CD4-positive, alpha-beta memory T cell (primary cell): ENCODE measurements at regions not wholly inside any gene's neighbourhood (a gene's known extent, or its start where the extent isn't known, plus 50 kb on each side); places are given as distances from the start of the nearest gene placed in this dataset.
"Not testable (repeated sequence)": the region's sequence is repeated elsewhere in the genome, so short reads cannot be mapped to it uniquely, and the experiment has no call there.

Source experiments
- CTCF ChIA-PET: fragments of 350-600 bp; sonication (Branson Sonifier 250); formaldehyde crosslinking; loops from one replicate; lab custom pipeline; 2021; ENCODE audit warnings: inconsistent platforms; ENCODE audit not compliant: partially characterized antibody; lab: Charles Lee
- POLR2A ChIA-PET: fragments of 350-600 bp; sonication (Branson Sonifier 250); formaldehyde crosslinking; loops from one replicate; lab custom pipeline; 2021; ENCODE audit not compliant: partially characterized antibody; lab: Charles Lee
- DNase-seq, 5 donors: peaks; one replicate each; pipeline versions ENCODE4 v3.0.0 to v3.0.0-alpha.2; 2020 to 2022; ENCODE audit warnings: mixed read lengths in 1 of 5
- H3K27ac ChIP-seq: one replicate; pipeline ENCODE4 v1.7.0; 2013; ENCODE audit warnings: low read depth, low read length
- H3K27me3 ChIP-seq: 2 replicates; pipeline ENCODE4 v1.7.0; 2013; ENCODE audit warnings: mild to moderate bottlenecking, low read length, moderate library complexity; ENCODE audit not compliant: insufficient read depth
- H3K36me3 ChIP-seq: 2 replicates; pipeline ENCODE4 v1.7.0; 2013; ENCODE audit warnings: mild to moderate bottlenecking, low read length, moderate library complexity; ENCODE audit not compliant: insufficient read depth
- H3K4me1 ChIP-seq: 2 replicates; pipeline ENCODE4 v1.7.0; 2013; ENCODE audit warnings: mild to moderate bottlenecking, low read length, moderate library complexity; ENCODE audit not compliant: insufficient read depth
- H3K4me3 ChIP-seq, 2 donors: one replicate each; pipeline ENCODE4 v1.7.0; 2013; ENCODE audit warnings: low read length in 2 of 2, mild to moderate bottlenecking in 1 of 2
- H3K9me3 ChIP-seq, 2 donors: one replicate each; pipeline ENCODE4 v1.7.0; 2013; ENCODE audit warnings: low read length in 2 of 2, control low read depth in 1 of 2; ENCODE audit not compliant: control insufficient read depth in 1 of 2
- H3K27ac Mint-ChIP-seq, 7 donors: one replicate each; pipeline ENCODE4 v1.8.0; 2020 to 2021; ENCODE audit warnings: mixed read lengths in 7 of 7, mild to moderate bottlenecking in 6 of 7, inconsistent platforms in 3 of 7, moderate library complexity in 3 of 7
- H3K27me3 Mint-ChIP-seq, 2 donors: one replicate each; pipeline ENCODE4 v1.8.0; 2020 to 2021; ENCODE audit warnings: mixed read lengths in 2 of 2
- H3K36me3 Mint-ChIP-seq, 2 donors: one replicate each; pipeline ENCODE4 v1.8.0; 2020 to 2021; ENCODE audit warnings: mixed read lengths in 2 of 2, inconsistent platforms in 1 of 2, mild to moderate bottlenecking in 1 of 2
- H3K4me1 Mint-ChIP-seq, 4 donors: one replicate each; pipeline ENCODE4 v1.8.0; 2020 to 2021; ENCODE audit warnings: mixed read lengths in 4 of 4, mild to moderate bottlenecking in 1 of 4
- H3K4me3 Mint-ChIP-seq, 8 donors: one replicate each; pipeline ENCODE4 v1.8.0; 2020 to 2021; ENCODE audit warnings: mixed read lengths in 8 of 8, mild to moderate bottlenecking in 7 of 8, moderate library complexity in 6 of 8, inconsistent platforms in 3 of 8
- H3K9me3 Mint-ChIP-seq, 8 donors: one replicate each; pipeline ENCODE4 v1.8.0; 2020 to 2021; ENCODE audit warnings: mixed read lengths in 8 of 8, mild to moderate bottlenecking in 5 of 8, inconsistent platforms in 3 of 8, moderate library complexity in 1 of 8
- intact Hi-C: fragments of 100-400 bp; cut with micrococcal nuclease; formaldehyde crosslinking; loops from one replicate; pipeline ENCODE4 v1.15.1; 2023

- H3K4me1 ChIP-seq: no peaks in the 10 kb centered on the region
- peaks cover 0 to 4% of the 10 kb centered on the region in 2 donors for H3K27me3 Mint-ChIP-seq
- no peak overlapping the region for H3K27ac Mint-ChIP-seq
- intact Hi-C loops: no loop called here
- H3K27me3 ChIP-seq: no peaks in the 10 kb centered on the region
- no peak for DNase-seq
- ChIA-PET POLR2A (no interaction called here), CTCF (interaction anchor here (1.1 kb wide), 1 partner anchor 88 kb away, joined by 3 read pairs; no protein-coding TSS in a partner anchor)
- no peak overlapping the region for H3K4me3 Mint-ChIP-seq
- H3K27ac ChIP-seq: no peak overlapping the region
- no peaks in the 10 kb centered on the region for H3K9me3 ChIP-seq
- H3K36me3 Mint-ChIP-seq: no peaks in the 10 kb centered on the region
- H3K9me3 Mint-ChIP-seq: peaks cover 0 to 20% (median 12%) of the 10 kb centered on the region in 8 donors
- H3K4me1 Mint-ChIP-seq: no peaks in the 10 kb centered on the region
- no peak overlapping the region for H3K4me3 ChIP-seq
- no peaks in the 10 kb centered on the region for H3K36me3 ChIP-seq
Observed at GRCh38 chr6:157727629-157728182, 95.3 kb upstream of the SNX9 start.

GRCh38 chr6:157728183-157728881, 94.7 kb upstream of the SNX9 start:
- intact Hi-C loops: no loop called here
- ChIA-PET CTCF (interaction anchor here (1.1 kb wide), 1 partner anchor 89 kb away, joined by 3 read pairs; no protein-coding TSS in a partner anchor), POLR2A (no interaction called here)
- no peaks in the 10 kb centered on the region for H3K36me3 Mint-ChIP-seq
- Histone ChIP-seq H3K27me3 (no peaks in the 10 kb centered on the region), H3K9me3 (no peaks in the 10 kb centered on the region), H3K4me1 (no peaks in the 10 kb centered on the region), H3K36me3 (no peaks in the 10 kb centered on the region), H3K27ac (no peak overlapping the region), H3K4me3 (no peak overlapping the region)
- H3K4me1 Mint-ChIP-seq: no peaks in the 10 kb centered on the region
- H3K4me3 Mint-ChIP-seq: no peak overlapping the region
- H3K27ac Mint-ChIP-seq: no peak overlapping the region
- peaks cover 0 to 2% of the 10 kb centered on the region in 2 donors for H3K27me3 Mint-ChIP-seq
- H3K9me3 Mint-ChIP-seq: peaks cover 0 to 20% (median 12%) of the 10 kb centered on the region in 8 donors
- DNase-seq: no peak

DNA sequence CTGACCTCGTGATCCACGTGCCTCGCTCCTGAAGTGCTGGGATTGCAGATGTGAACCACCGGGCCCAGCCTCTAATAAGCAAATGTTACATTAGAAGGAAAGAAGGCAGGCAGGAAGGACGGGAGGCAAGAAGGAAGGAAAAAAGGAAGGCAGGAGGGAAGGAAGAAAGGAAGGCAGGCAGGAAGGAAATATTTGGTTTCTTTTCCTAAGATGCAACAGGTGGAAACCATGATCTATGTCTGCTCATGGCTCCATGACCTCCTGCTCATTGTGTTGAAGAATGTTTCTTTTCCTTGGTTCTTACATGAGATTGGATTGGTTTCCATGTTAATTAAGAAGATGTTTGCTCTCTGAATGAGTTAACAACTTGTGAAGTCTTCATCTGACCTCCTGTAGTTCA, 91.8 kb upstream of the SNX9 start:
- no peaks in the 10 kb centered on the region for H3K36me3 ChIP-seq
- no peaks in the 10 kb centered on the region for H3K36me3 Mint-ChIP-seq
- H3K27ac Mint-ChIP-seq: no peak overlapping the region
- no peaks in the 10 kb centered on the region for H3K4me1 ChIP-seq
- no peak overlapping the region for H3K4me3 ChIP-seq
- no peak overlapping the region for H3K4me3 Mint-ChIP-seq
- peaks cover 1 to 2% of the 10 kb centered on the region in 2 donors for H3K27me3 Mint-ChIP-seq
- H3K27me3 ChIP-seq: no peaks in the 10 kb centered on the region
- intact Hi-C loops: no loop called here
- H3K27ac ChIP-seq: no peak overlapping the region
- H3K9me3 Mint-ChIP-seq: peaks cover 0 to 2% (median under 1%) of the 10 kb centered on the region in 8 donors
- POLR2A ChIA-PET: no interaction called here
- CTCF ChIA-PET: no interaction called here
- DNase-seq: no peak
- no peaks in the 10 kb centered on the region for H3K4me1 Mint-ChIP-seq
- H3K9me3 ChIP-seq: no peaks in the 10 kb centered on the region

DNA sequence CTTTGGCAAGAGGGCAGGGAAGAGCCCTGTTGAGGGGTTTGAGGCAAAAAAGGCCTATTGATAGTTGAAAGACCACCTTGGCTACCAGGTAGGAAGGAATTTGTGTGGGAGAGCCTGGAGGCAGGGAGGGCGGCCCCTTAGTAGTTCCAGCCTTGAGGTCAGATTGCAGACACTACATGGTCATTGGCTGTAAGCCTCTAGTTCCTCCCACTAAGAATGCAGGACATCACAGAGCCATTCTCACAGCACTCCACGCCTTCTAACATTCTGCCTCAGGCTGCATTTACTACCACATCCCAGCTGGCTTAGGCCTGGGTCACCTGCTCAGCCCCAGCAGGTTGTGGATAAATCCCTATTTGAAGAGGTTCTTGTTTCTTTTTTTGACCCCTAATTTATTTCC, 91.0 kb upstream of the SNX9 start:
- DNase-seq: no peak
- Histone ChIP-seq H3K4me3 (no peak overlapping the region), H3K9me3 (no peaks in the 10 kb centered on the region), H3K27ac (no peak overlapping the region), H3K27me3 (no peaks in the 10 kb centered on the region), H3K4me1 (no peaks in the 10 kb centered on the region), H3K36me3 (no peaks in the 10 kb centered on the region)
- H3K9me3 Mint-ChIP-seq: peaks cover 0 to 4% (median 0%) of the 10 kb centered on the region in 8 donors
- no peaks in the 10 kb centered on the region for H3K4me1 Mint-ChIP-seq
- CTCF ChIA-PET: no interaction called here
- H3K27me3 Mint-ChIP-seq: peaks cover 0 to 3% of the 10 kb centered on the region in 2 donors
- no peak overlapping the region for H3K27ac Mint-ChIP-seq
- intact Hi-C loops: no loop called here
- H3K36me3 Mint-ChIP-seq: no peaks in the 10 kb centered on the region
- no peak overlapping the region for H3K4me3 Mint-ChIP-seq
- POLR2A ChIA-PET: no interaction called here

DNA sequence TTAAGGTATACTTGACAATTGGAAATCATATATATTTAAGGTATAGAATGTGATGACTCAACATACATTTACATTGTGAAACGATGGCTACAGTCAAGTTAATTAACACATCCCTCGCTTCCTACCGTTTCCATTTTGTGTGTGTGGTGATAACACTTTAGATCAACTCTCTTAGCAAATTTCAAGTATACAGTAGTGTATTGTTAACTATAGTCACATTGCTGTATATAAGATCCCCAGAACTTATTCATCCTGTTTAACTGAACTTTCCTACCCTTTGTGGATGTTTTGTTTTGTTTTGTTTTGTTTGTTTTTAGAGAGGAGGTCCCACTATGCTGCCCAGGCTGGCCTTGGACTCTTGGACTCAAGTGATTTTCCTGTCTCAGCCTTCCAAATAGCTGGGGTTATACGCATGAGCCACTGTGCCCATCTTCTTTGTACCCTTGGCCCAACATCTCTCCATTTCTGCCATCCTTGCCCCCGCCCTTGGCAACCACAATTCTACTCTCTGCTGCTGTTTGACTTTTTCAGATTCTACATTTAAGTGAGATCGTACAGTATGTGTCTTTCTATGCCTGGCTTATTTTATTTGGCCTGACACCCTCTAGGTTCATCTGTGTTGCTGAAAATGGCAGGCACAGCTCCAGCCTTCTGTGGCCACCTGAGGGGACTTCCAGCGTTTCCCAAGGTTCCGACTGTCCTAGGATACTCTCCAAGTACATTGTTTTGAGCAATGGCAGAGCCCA, 90.5 kb upstream of the SNX9 start:
- POLR2A ChIA-PET: no interaction called here
- H3K4me1 ChIP-seq: no peaks in the 10 kb centered on the region
- H3K27ac Mint-ChIP-seq: peak overlapping the region in 1 of 7 donors; percentile 27

GRCh38 chr6:157736555-157736954, 86.5 kb upstream of the SNX9 start:
- DNase-seq, POLR2A ChIA-PET, H3K9me3 ChIP-seq, H3K36me3 Mint-ChIP-seq, H3K36me3 ChIP-seq, H3K4me3 ChIP-seq, intact Hi-C loops, H3K27ac Mint-ChIP-seq, H3K27me3 ChIP-seq, H3K27me3 Mint-ChIP-seq, H3K4me1 Mint-ChIP-seq, H3K4me1 ChIP-seq, H3K27ac ChIP-seq, CTCF ChIA-PET, H3K4me3 Mint-ChIP-seq: not testable (repeated sequence)
- H3K9me3 Mint-ChIP-seq: peaks cover 0 to 12% (median 8%) of the 10 kb centered on the region in 8 donors

More for the DNA sequence above, 90.5 kb upstream of the SNX9 start:
- DNase-seq: no peak
- H3K9me3 ChIP-seq: no peaks in the 10 kb centered on the region
- Mint-ChIP-seq H3K36me3 (no peaks in the 10 kb centered on the region), H3K27me3 (peaks cover 0 to 3% of the 10 kb centered on the region in 2 donors), H3K9me3 (peaks cover 0 to 5% (median under 1%) of the 10 kb centered on the region in 8 donors), H3K4me3 (no peak overlapping the region), H3K4me1 (no peaks in the 10 kb centered on the region)
- no peak overlapping the region for H3K4me3 ChIP-seq
- intact Hi-C loops: no loop called here
- CTCF ChIA-PET: interaction anchor here (0.6 kb wide), 1 partner anchor 23 kb away, joined by 3 read pairs; no protein-coding TSS in a partner anchor
- H3K27me3 ChIP-seq: no peaks in the 10 kb centered on the region
- no peaks in the 10 kb centered on the region for H3K36me3 ChIP-seq
- no peak overlapping the region for H3K27ac ChIP-seq

DNA sequence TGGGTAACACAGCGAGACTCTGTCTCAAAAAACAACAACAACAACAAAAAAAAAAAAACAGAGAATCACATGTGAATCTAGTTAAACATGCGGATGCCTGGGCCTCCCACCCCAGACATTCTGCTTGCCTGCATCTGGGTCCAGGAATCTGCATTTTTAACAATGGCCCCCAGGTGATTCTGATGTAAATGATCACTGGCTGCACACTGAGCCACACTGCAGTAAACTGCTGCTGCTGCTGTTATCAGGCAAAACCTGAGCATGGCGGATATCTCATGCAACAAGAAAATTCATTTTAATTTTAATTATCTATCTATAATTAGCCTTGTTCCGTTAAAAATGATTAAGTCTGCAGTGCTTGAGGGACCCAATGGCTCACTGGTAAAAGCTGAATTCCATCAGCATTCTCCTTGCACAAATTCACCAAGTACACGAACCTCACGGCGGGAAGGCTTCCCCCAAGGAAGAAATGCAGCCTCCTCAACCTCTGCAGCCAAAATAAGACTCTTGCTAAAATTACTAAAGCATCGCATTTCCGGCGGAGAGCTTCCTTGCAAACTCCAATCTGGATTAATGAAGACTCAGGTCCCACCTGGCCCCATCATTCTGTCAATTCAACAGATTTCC, 81.6 kb upstream of the SNX9 start:
- Mint-ChIP-seq H3K4me1 (no peaks in the 10 kb centered on the region), H3K27ac (no peak overlapping the region), H3K27me3 (peaks cover 1 to 6% of the 10 kb centered on the region in 2 donors), H3K4me3 (no peak overlapping the region), H3K9me3 (peaks cover 0 to 12% (median 7%) of the 10 kb centered on the region in 8 donors), H3K36me3 (no peaks in the 10 kb centered on the region)
- ChIA-PET CTCF (interaction anchor here (1.4 kb wide), 1 partner anchor 132 kb away, joined by 3 read pairs; no protein-coding TSS in a partner anchor), POLR2A (no interaction called here)
- Histone ChIP-seq H3K9me3 (no peaks in the 10 kb centered on the region), H3K36me3 (no peaks in the 10 kb centered on the region), H3K27me3 (no peaks in the 10 kb centered on the region), H3K4me1 (no peaks in the 10 kb centered on the region), H3K4me3 (no peak overlapping the region), H3K27ac (no peak overlapping the region)
- intact Hi-C loops: no loop called here
- no peak for DNase-seq
